GM21619 (cell line): ENCODE measurements at regions not wholly inside any gene's neighbourhood (a gene's known extent, or its start where the extent isn't known, plus 50 kb on each side); places are given as distances from the start of the nearest gene placed in this dataset.
A peak's percentile ranks its signal among the peaks of the same experiment; 100 is the strongest.

Experiments
- ATAC-seq: cut with Tn5 transposase; IDR thresholded peaks from one replicate; pipeline ENCODE4 v1.9.1; 2021; ENCODE audit not compliant: unreplicated experiment

- no peak for ATAC-seq
These were observed 161.0 kb downstream of the TRMT11 start for GRCh38 chr6:126147291-126147815.

GRCh38 chr6:126148853-126149252 is 162.5 kb downstream of the TRMT11 start:
- ATAC-seq, result no peak

- no peak for ATAC-seq
These were observed 166.0 kb downstream of the TRMT11 start for GRCh38 chr6:126152372-126152745.

- no peak for ATAC-seq
These were observed 167.3 kb downstream of the TRMT11 start for GRCh38 chr6:126153661-126154060.

GRCh38 chr6:126156973-126157372 is 170.6 kb downstream of the TRMT11 start:
- peak; percentile 89 for ATAC-seq

- no peak for ATAC-seq
These were observed 172.2 kb upstream of the CENPW start for GRCh38 chr6:126167726-126168125.

- no peak for ATAC-seq
These were observed 169.5 kb upstream of the CENPW start for GRCh38 chr6:126170433-126170832.

GRCh38 chr6:126170978-126171382 is 168.9 kb upstream of the CENPW start:
- peak; percentile 89 for ATAC-seq

GRCh38 chr6:126172131-126172530 is 167.8 kb upstream of the CENPW start:
- no peak for ATAC-seq

- no peak for ATAC-seq
These were observed 166.7 kb upstream of the CENPW start for GRCh38 chr6:126173265-126173664.

- ATAC-seq, result no peak
These were observed 165.2 kb upstream of the CENPW start for GRCh38 chr6:126174697-126175096.

GRCh38 chr6:126175251-126175650 is 164.7 kb upstream of the CENPW start:
- no peak for ATAC-seq

GRCh38 chr6:126176282-126176681 is 163.6 kb upstream of the CENPW start:
- ATAC-seq, result no peak

- peak; percentile 62 for ATAC-seq
These were observed 159.3 kb upstream of the CENPW start for GRCh38 chr6:126180585-126180984.

GRCh38 chr6:126181173-126181741 is 158.7 kb upstream of the CENPW start:
- no peak for ATAC-seq

GRCh38 chr6:126181890-126182289 is 158.0 kb upstream of the CENPW start:
- no peak for ATAC-seq

- ATAC-seq, result no peak
These were observed 157.1 kb upstream of the CENPW start for GRCh38 chr6:126182650-126183311.

- no peak for ATAC-seq
These were observed 154.1 kb upstream of the CENPW start for GRCh38 chr6:126185774-126186173.

- ATAC-seq, result no peak
These were observed 151.5 kb upstream of the CENPW start for GRCh38 chr6:126188279-126188909.

- ATAC-seq, result no peak
These were observed 144.2 kb upstream of the CENPW start for GRCh38 chr6:126195625-126196236.

- ATAC-seq, result no peak
These were observed 141.3 kb upstream of the CENPW start for GRCh38 chr6:126198631-126199030.

- no peak for ATAC-seq
These were observed 140.4 kb upstream of the CENPW start for GRCh38 chr6:126199466-126199865.
